ENCODE measurements at regions not wholly inside any gene's neighbourhood (a gene's known extent, or its start where the extent isn't known, plus 50 kb on each side); places are given as distances from the start of the nearest gene placed in this dataset.
"Not testable (repeated sequence)": the region's sequence is repeated elsewhere in the genome, so short reads cannot be mapped to it uniquely, and the experiment has no call there.

DNA sequence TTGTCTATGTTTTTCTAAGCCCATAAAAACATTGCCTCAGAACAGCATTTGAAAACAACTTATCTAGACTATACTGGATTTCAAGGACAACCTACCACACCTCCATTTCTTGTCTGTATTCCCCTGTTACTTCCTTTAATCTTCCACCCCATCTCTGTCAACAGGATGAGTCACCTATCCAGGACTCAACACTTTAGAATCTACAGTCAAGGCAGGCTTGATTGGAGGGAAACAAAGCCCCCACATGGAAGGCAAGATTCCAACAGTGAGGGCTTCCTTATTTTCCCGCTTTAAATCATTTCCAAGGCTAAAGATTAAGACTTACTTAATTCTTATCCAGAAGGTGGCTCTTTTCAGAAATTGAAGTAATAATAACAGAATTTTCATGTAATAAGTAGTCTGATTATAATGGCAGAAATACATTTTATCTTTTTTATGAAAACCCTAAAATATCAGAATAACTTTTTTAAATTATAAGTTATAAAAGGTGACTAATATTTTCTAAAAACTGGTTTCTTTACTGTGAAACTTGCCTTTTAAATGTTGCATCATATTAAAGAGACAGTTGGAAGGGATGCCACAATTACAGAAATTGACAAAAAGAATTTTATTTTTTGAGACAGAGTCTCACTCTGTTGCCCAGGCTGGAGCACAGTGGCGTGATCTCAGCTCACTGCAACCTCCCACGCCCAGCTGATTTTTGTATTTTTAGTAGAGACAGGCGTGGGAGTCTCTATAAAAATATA lies 138.7 kb upstream of the CCDC150 start:
- DNase-seq = no peak

GRCh38 chr2:196501836-196502235 lies 137.7 kb upstream of the CCDC150 start:
- DNase-seq = no peak

- DNase-seq = no peak
These were observed 137.1 kb upstream of the CCDC150 start for GRCh38 chr2:196502386-196502785.

DNA sequence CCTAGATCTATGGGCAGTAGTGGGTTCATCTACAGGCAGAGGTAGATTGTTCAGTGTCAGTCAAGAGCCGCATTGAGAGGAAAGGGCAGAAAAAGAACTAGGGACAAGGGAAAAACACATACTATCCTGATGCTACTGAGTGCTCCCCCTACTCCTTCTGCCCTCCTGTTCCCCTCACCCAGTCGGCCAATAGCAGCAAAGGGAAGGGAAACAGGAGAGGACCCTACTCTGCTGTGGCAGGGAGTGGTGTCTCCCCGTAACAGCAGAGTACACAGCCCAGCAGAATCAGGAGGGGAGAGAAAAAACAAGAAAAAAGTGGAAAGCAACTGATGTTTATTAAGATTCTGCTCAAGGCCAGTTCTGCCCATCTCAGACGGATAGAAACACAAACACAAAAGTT lies 136.1 kb upstream of the CCDC150 start:
- no peak for DNase-seq

- DNase-seq = no peak
These were observed 134.7 kb upstream of the CCDC150 start for GRCh38 chr2:196504788-196505187.

- DNase-seq = no peak
These were observed 129.3 kb upstream of the CCDC150 start for GRCh38 chr2:196510246-196510645.

GRCh38 chr2:196511258-196512168 lies 128.0 kb upstream of the CCDC150 start:
- no peak for DNase-seq

GRCh38 chr2:196513796-196514526 lies 125.6 kb upstream of the CCDC150 start:
- no peak for DNase-seq

- DNase-seq = no peak
These were observed 124.9 kb upstream of the CCDC150 start for GRCh38 chr2:196514641-196515040.

DNA sequence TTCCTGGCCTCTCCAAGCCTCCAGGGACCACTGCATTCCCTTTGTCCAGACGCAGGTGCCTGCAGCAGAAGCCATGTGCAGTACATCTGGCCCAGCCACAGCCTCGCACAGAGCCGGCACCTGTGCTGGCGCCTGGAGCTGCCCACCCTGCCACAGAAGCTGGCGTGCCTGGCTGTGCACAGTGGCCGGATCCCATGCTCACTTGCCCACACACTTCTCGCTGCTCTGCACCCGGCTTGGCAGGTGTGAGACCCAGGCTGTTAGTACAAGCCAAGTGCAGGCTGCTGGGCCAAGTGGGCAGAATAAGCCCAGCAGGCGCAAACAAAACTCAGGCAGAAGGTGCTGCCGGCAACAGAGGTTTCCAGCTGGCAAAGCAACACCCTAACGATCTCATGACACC lies 124.5 kb upstream of the CCDC150 start:
- DNase-seq = no peak

DNA sequence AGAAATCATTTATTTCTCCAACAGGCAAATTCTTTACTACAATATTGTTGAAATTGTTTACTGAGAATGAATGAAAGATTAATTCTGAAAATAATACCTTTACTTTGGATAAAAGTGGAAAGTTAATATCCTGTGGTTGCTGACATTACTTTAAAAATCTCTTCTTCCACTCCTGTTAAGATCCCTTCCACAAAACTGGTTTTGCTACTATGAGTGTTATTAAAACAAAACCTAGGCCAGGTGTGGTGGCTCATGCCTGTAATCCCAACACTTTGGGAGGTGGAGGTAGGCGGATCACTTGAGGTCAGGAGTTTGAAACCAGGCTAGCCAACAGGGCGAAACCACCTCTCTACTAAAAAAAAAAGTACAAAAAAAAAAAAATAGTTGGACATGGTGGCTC lies 123.9 kb upstream of the CCDC150 start:
- no peak for DNase-seq

DNA sequence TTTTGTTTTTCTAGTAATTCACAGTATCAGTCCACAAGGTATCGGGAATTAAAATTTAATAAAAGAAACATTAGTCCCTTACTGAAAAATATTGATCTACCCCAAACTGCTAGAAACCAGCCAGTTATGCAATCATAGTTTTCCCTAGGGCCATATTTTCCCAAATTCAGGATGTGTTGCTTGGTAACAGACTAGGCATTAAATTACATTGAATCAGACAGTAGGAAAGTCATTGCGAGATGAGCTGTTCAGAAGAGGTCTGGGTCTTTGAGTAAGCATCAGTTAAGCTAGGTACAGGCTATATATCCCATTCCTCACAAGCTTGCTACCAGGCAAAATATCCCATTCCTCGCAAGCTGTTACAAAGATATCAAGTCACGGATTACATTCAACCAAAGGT lies 123.0 kb upstream of the CCDC150 start:
- DNase-seq = no peak

- DNase-seq = no peak
These were observed 118.9 kb upstream of the CCDC150 start for GRCh38 chr2:196520605-196521004.

DNA sequence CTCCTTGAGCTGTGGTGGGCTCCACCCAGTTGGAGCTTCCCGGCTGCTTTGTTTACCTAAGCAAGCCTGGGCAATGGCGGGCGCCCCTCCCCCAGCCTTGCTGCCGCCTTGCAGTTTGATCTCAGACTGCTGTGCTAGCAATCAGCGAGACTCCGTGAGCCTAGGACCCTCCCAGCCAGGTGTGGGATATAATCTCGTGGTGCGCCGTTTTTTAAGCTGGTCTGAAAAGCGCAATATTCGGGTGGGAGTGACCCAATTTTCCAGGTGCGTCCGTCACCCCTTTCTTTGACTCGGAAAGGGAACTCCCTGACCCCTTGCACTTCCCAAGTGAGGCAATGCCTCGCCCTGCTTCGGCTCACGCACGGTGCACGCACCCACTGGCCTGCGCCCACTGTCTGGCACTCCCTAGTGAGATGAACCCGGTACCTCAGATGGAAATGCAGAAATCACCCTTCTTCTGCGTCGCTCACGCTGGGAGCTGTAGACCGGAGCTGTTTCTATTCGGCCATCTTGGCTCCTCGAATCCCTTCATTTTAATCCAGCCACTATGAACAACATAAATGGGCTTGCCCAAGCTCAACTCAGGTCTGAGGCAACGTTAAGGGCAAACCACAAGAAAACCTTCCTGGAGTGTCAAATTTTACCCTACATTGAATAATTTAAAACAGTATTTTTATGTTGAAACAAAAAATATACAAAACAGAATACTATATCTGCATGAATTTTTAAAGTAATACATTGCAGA lies 112.4 kb upstream of the CCDC150 start:
- not testable (repeated sequence) for DNase-seq

GRCh38 chr2:196528486-196529223 lies 110.9 kb upstream of the CCDC150 start:
- DNase-seq = no peak

DNA sequence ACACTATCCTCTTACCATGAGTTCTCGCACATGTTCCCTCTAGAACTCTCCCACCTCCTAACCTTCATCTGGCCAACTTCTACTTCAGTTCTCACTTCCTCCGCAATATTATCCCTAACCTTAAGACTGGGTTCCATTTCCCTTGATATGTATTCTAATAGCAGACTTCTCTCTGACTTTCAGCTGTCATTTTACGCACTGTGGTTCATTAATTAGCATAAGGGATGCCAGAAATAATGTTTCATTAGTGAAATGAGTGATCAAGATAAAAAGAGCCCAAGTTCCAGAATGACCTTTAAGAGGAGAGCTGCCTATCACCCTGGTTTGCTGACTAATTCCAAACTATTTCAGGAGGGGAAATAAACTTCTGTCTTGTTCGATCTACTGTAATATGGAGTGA lies 108.6 kb upstream of the CCDC150 start:
- DNase-seq = no peak

GRCh38 chr2:196533772-196534397 lies 105.6 kb upstream of the CCDC150 start:
- no peak for DNase-seq

GRCh38 chr2:196534495-196534894 lies 105.0 kb upstream of the CCDC150 start:
- DNase-seq = no peak

DNA sequence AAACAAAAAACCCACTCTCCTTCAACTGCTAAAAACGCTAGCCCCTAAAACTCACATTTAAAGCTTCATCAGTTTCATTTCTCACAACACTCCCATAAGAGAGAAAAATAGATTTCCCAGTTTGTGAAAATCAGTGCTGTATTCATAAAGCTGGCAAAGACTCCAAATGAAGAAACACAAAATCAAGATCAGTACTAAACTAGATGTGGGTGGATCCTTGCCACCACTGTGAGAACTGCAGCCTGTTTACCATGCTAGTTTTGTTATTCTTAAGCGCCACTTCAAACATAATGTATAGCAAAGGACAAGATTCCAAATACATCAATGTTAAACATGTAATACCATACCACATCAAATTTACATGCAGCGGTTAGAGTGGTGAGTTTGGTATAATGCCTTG lies 104.5 kb upstream of the CCDC150 start:
- no peak for DNase-seq

- DNase-seq = peak; percentile 18
These were observed 103.8 kb upstream of the CCDC150 start for GRCh38 chr2:196535742-196536141.

- DNase-seq = no peak
These were observed 102.2 kb upstream of the CCDC150 start for GRCh38 chr2:196537311-196537710.

DNA sequence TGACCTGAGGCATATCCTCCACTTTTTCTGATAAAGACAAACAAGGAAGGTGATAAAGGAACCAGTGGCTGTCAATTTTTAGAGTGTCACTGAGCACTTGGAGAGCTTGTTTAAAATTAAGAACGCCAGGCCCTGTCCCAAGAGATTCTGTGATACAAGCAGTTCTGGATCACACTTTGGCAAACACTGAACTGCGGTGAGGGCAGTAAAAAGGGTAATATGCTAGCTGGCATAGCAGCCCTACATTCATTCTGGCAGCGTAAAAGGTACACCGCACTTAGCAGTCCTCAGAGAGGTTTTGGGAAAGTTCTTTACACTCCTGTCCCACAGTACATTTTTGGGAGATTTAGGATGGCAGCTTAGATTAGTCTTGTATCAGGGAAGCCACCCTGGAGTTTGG lies 101.3 kb upstream of the CCDC150 start:
- DNase-seq = no peak

All from OCI-M1 (cell line).